HCT116 (cell line): ENCODE measurements at regions not wholly inside any gene's neighbourhood (a gene's known extent, or its start where the extent isn't known, plus 50 kb on each side); places are given as distances from the start of the nearest gene placed in this dataset.

ENCODE experiments used
- EZH2 ChIP-seq: fragments of 200-600 bp; sonication (generic); IDR thresholded peaks from 2 replicates; pipeline ENCODE4 v1.6.1; 2017; ENCODE audit warnings: antibody characterized with exemption, mixed run types
- POLR2A ChIP-seq: IDR thresholded peaks from 2 replicates; pipeline ENCODE4 v1.7.0; 2011; ENCODE audit warnings: borderline replicate concordance; ENCODE audit not compliant: insufficient read depth, insufficient read length; ENCODE audit errors: extremely low read depth
- POLR2AphosphoS5 ChIP-seq: IDR thresholded peaks from 2 replicates; pipeline ENCODE4 v1.6.1; 2011; ENCODE audit warnings: mild to moderate bottlenecking, low read depth, low read length, moderate library complexity
- RAD21 ChIP-seq: IDR thresholded peaks from 2 replicates; pipeline ENCODE4 v1.6.1; 2012; ENCODE audit warnings: low read depth, mild to moderate bottlenecking

GRCh38 chr10:85045046-85045445 lies 716.7 kb downstream of the CCSER2 start:
- TF ChIP-seq POLR2A (no peak), EZH2 (no peak), RAD21 (no peak), POLR2AphosphoS5 (no peak)
